Hepatocyte (in vitro differentiated cells): ENCODE measurements at regions not wholly inside any gene's neighbourhood (a gene's known extent, or its start where the extent isn't known, plus 50 kb on each side); places are given as distances from the start of the nearest gene placed in this dataset.

Experiments
- EZH2 ChIP-seq: fragments of 200-600 bp; sonication (generic); IDR thresholded peaks from 2 replicates; pipeline ENCODE4 v1.6.1; 2016; ENCODE audit warnings: antibody characterized with exemption, mild to moderate bottlenecking, borderline replicate concordance
- TF ChIP-seq, protein P1 (sequence below): fragments of 200-600 bp; sonication (generic); IDR thresholded peaks from 2 replicates; pipeline ENCODE4 v1.5.1; 2016; ENCODE audit warnings: antibody characterized with exemption, mild to moderate bottlenecking; ENCODE audit not compliant: poor library complexity

DNA sequence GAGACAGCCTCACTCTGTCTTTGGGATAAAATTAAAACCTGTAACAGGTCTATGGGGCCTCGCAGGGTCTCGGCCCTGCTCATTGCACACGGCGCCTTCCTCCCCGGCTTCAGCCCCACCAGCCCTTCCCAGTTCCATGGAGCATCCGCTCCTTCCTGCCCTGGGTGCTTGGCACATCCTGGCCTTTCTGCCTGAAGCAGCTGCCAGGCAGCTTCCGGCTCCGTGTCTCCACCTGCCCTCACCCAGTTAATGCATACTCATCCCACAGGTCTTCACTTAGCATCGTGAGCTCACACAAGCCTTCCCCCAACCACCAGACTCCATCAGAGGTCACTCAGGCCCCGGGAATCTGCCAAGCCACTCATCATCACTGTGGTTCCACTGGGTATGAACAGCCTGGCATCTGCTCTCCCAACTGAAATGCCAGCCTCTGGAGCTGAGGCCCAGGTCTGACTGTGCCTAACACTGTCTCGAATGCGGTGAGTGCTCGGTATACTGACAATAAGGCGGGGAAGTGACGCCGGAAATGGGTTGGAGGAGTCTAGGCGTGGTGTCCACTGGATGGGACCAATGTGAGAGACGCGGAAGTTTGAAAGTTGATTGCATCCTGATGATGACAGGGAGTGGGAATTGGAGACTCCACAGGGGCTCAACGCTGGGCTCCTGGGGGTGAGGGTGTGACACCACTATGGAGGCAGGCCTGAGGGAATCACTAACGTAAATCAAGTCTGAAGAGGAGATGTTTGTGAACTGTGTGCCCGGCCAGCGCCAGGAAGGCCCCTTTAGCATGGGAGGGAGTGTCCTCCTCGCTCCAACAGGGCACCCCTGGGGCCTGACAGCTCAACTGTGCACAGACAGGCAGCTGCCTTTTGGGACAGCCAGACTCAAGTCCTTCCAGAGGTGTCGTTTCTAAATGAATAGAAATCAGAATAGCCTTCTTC, 245.8 kb downstream of the TTLL2 start:
- TF ChIP-seq, protein P1, sequence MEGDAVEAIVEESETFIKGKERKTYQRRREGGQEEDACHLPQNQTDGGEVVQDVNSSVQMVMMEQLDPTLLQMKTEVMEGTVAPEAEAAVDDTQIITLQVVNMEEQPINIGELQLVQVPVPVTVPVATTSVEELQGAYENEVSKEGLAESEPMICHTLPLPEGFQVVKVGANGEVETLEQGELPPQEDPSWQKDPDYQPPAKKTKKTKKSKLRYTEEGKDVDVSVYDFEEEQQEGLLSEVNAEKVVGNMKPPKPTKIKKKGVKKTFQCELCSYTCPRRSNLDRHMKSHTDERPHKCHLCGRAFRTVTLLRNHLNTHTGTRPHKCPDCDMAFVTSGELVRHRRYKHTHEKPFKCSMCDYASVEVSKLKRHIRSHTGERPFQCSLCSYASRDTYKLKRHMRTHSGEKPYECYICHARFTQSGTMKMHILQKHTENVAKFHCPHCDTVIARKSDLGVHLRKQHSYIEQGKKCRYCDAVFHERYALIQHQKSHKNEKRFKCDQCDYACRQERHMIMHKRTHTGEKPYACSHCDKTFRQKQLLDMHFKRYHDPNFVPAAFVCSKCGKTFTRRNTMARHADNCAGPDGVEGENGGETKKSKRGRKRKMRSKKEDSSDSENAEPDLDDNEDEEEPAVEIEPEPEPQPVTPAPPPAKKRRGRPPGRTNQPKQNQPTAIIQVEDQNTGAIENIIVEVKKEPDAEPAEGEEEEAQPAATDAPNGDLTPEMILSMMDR, result no peak
- no peak for TF ChIP-seq EZH2
